H7 (cell line): ENCODE measurements at regions not wholly inside any gene's neighbourhood (a gene's known extent, or its start where the extent isn't known, plus 50 kb on each side); places are given as distances from the start of the nearest gene placed in this dataset.
A peak's percentile ranks its signal among the peaks of the same experiment; 100 is the strongest.

Experiments used
- DNase-seq: peaks from one replicate; pipeline ENCODE4 v3.0.0; 2012
- H3K27me3 ChIP-seq: 2 replicates; pipeline ENCODE4 v1.6.0; 2011; ENCODE audit warnings: mild to moderate bottlenecking, low read length; ENCODE audit not compliant: control insufficient read depth, insufficient read depth
- H3K36me3 ChIP-seq: replicated peaks from 2 replicates; pipeline ENCODE4 v1.5.1; 2011; ENCODE audit warnings: low read length; ENCODE audit not compliant: control insufficient read depth, insufficient read depth
- H3K4me3 ChIP-seq: 2 replicates; pipeline ENCODE4 v1.5.1; 2011; ENCODE audit warnings: low read depth, mild to moderate bottlenecking, control low read depth, low read length, moderate library complexity; ENCODE audit not compliant: insufficient read depth

- no peaks in the 10 kb centered on the region for H3K27me3 ChIP-seq
- no peaks in the 10 kb centered on the region for H3K36me3 ChIP-seq
Measured at GRCh38 chr10:3016016-3016415, 51.3 kb upstream of the PFKP start.

GRCh38 chr10:3014968-3015367 is 52.4 kb upstream of the PFKP start:
- no peaks in the 10 kb centered on the region for H3K36me3 ChIP-seq
- no peak for DNase-seq
- no peak overlapping the region for H3K4me3 ChIP-seq
- no peaks in the 10 kb centered on the region for H3K27me3 ChIP-seq

More at GRCh38 chr10:3016016-3016415, 51.3 kb upstream of the PFKP start:
- no peak overlapping the region for H3K4me3 ChIP-seq
- no peak for DNase-seq

GRCh38 chr10:3012223-3012622 is 55.1 kb upstream of the PFKP start:
- no peak for DNase-seq
- Histone ChIP-seq H3K4me3 (no peak overlapping the region), H3K27me3 (no peaks in the 10 kb centered on the region), H3K36me3 (no peaks in the 10 kb centered on the region)

- DNase-seq, result no peak
- no peaks in the 10 kb centered on the region for H3K27me3 ChIP-seq
- H3K4me3 ChIP-seq, result no peak overlapping the region
- no peaks in the 10 kb centered on the region for H3K36me3 ChIP-seq
Measured at GRCh38 chr10:3010816-3011460, 56.4 kb upstream of the PFKP start.

GRCh38 chr10:3010334-3010733 is 57.0 kb upstream of the PFKP start:
- H3K27me3 ChIP-seq, result no peaks in the 10 kb centered on the region
- no peak overlapping the region for H3K4me3 ChIP-seq
- H3K36me3 ChIP-seq, result no peaks in the 10 kb centered on the region
- DNase-seq, result peak; percentile 59

GRCh38 chr10:3009341-3009740 is 58.0 kb upstream of the PFKP start:
- H3K27me3 ChIP-seq, result no peaks in the 10 kb centered on the region

GRCh38 chr10:3008518-3009195 is 58.7 kb upstream of the PFKP start:
- no peak for DNase-seq
- no peaks in the 10 kb centered on the region for H3K36me3 ChIP-seq
- no peaks in the 10 kb centered on the region for H3K27me3 ChIP-seq
- H3K4me3 ChIP-seq, result no peak overlapping the region

More at GRCh38 chr10:3009341-3009740, 58.0 kb upstream of the PFKP start:
- H3K4me3 ChIP-seq, result no peak overlapping the region
- H3K36me3 ChIP-seq, result no peaks in the 10 kb centered on the region
- DNase-seq, result no peak

GRCh38 chr10:3006607-3007006 is 60.7 kb upstream of the PFKP start:
- no peaks in the 10 kb centered on the region for H3K27me3 ChIP-seq
- no peaks in the 10 kb centered on the region for H3K36me3 ChIP-seq
- H3K4me3 ChIP-seq, result no peak overlapping the region
- no peak for DNase-seq

GRCh38 chr10:3006093-3006492 is 61.3 kb upstream of the PFKP start:
- DNase-seq, result no peak
- Histone ChIP-seq H3K4me3 (no peak overlapping the region), H3K27me3 (no peaks in the 10 kb centered on the region), H3K36me3 (no peaks in the 10 kb centered on the region)

GRCh38 chr10:3002304-3002703 is 65.0 kb upstream of the PFKP start:
- no peaks in the 10 kb centered on the region for H3K27me3 ChIP-seq
- H3K4me3 ChIP-seq, result no peak overlapping the region
- no peak for DNase-seq
- no peaks in the 10 kb centered on the region for H3K36me3 ChIP-seq

- Histone ChIP-seq H3K4me3 (no peak overlapping the region), H3K36me3 (no peaks in the 10 kb centered on the region), H3K27me3 (no peaks in the 10 kb centered on the region)
- DNase-seq, result no peak
Measured at GRCh38 chr10:3000048-3000447, 67.3 kb upstream of the PFKP start.

GRCh38 chr10:2994221-2994961 is 73.0 kb upstream of the PFKP start:
- Histone ChIP-seq H3K4me3 (no peak overlapping the region), H3K36me3 (no peaks in the 10 kb centered on the region), H3K27me3 (no peaks in the 10 kb centered on the region)
- no peak for DNase-seq

GRCh38 chr10:2993636-2994035 is 73.7 kb upstream of the PFKP start:
- H3K4me3 ChIP-seq, result no peak overlapping the region
- H3K27me3 ChIP-seq, result no peaks in the 10 kb centered on the region
- no peak for DNase-seq
- no peaks in the 10 kb centered on the region for H3K36me3 ChIP-seq

GRCh38 chr10:2992401-2993198 is 74.7 kb upstream of the PFKP start:
- Histone ChIP-seq H3K36me3 (no peaks in the 10 kb centered on the region), H3K4me3 (no peak overlapping the region), H3K27me3 (no peaks in the 10 kb centered on the region)
- DNase-seq, result peak; percentile 50
